ENCODE measurements at regions not wholly inside any gene's neighbourhood (a gene's known extent, or its start where the extent isn't known, plus 50 kb on each side); places are given as distances from the start of the nearest gene placed in this dataset.
"Not testable (repeated sequence)": the region's sequence is repeated elsewhere in the genome, so short reads cannot be mapped to it uniquely, and the experiment has no call there.

- Histone ChIP-seq H3K4me1 (ENCODE audit: control insufficient read depth, insufficient read depth, low read length) (no peaks in the 10 kb centered on the region), H3K9me3 (ENCODE audit: control insufficient read depth, low read length) (peaks cover 40% of the 10 kb centered on the region), H3K27me3 (ENCODE audit: control insufficient read depth, insufficient read depth, low read length, poor library complexity, severe bottlenecking) (no peaks in the 10 kb centered on the region), H3K9ac (ENCODE audit: extremely low read depth, low read length, poor library complexity, severe bottlenecking) (no peak overlapping the region), H3K27ac (ENCODE audit: low read depth, low read length) (no peak overlapping the region), H3K4me3 (ENCODE audit: low read length) (no peak overlapping the region), H3K36me3 (ENCODE audit: control insufficient read depth, insufficient read depth, low read length) (no peaks in the 10 kb centered on the region)
- DNase-seq: no peak
- Mint-ChIP-seq H3K9me3 (peaks cover 35% of the 10 kb centered on the region), H3K27me3 (ENCODE audit: insufficient read depth) (no peaks in the 10 kb centered on the region), H3K4me1 (no peaks in the 10 kb centered on the region), H3K4me3 (no peak overlapping the region), H3K27ac (no peak overlapping the region), H3K36me3 (ENCODE audit: low read depth) (peaks cover 33% of the 10 kb centered on the region)
- no peak for TF ChIP-seq CTCF (conservative IDR thresholded peaks at IDR 0.05)
- 90 to 98% methylated on average over 2 to 4 of the region's 4 CpGs for WGBS, 2 experiments (ENCODE audit: insufficient coverage in 1 of 2, insufficient read length in 1 of 2)
Measured at GRCh38 chr15:81923561-81924350, 122.1 kb downstream of the MEX3B start.

GRCh38 chr15:81922143-81922542 lies 123.7 kb downstream of the MEX3B start:
- no peak overlapping the region for H3K27ac Mint-ChIP-seq
- H3K9ac ChIP-seq (ENCODE audit: extremely low read depth, low read length, poor library complexity, severe bottlenecking): no peak overlapping the region
- H3K4me1 ChIP-seq (ENCODE audit: control insufficient read depth, insufficient read depth, low read length): no peaks in the 10 kb centered on the region
- H3K36me3 ChIP-seq (ENCODE audit: control insufficient read depth, insufficient read depth, low read length): no peaks in the 10 kb centered on the region
- H3K4me1 Mint-ChIP-seq: no peaks in the 10 kb centered on the region
- H3K27me3 Mint-ChIP-seq (ENCODE audit: insufficient read depth): no peaks in the 10 kb centered on the region
- H3K36me3 Mint-ChIP-seq (ENCODE audit: low read depth): peaks cover 49% of the 10 kb centered on the region
- no peak overlapping the region for H3K4me3 ChIP-seq (ENCODE audit: low read length)
- no peak overlapping the region for H3K27ac ChIP-seq (ENCODE audit: low read depth, low read length)
- no peak for DNase-seq
- no peak for TF ChIP-seq CTCF (conservative IDR thresholded peaks at IDR 0.05)
- peaks cover 51% of the 10 kb centered on the region for H3K9me3 Mint-ChIP-seq
- H3K9me3 ChIP-seq (ENCODE audit: control insufficient read depth, low read length): peaks cover 56% of the 10 kb centered on the region
- H3K4me3 Mint-ChIP-seq: no peak overlapping the region
- H3K27me3 ChIP-seq (ENCODE audit: control insufficient read depth, insufficient read depth, low read length, poor library complexity, severe bottlenecking): no peaks in the 10 kb centered on the region

- Mint-ChIP-seq H3K4me3 (no peak overlapping the region), H3K27ac (no peak overlapping the region), H3K4me1 (no peaks in the 10 kb centered on the region)
Measured at GRCh38 chr15:81921163-81921562, 124.7 kb downstream of the MEX3B start.

GRCh38 chr15:81918767-81919166 lies 127.1 kb downstream of the MEX3B start:
- peaks cover 59% of the 10 kb centered on the region for H3K9me3 Mint-ChIP-seq

More at GRCh38 chr15:81921163-81921562, 124.7 kb downstream of the MEX3B start:
- no peaks in the 10 kb centered on the region for H3K36me3 ChIP-seq (ENCODE audit: control insufficient read depth, insufficient read depth, low read length)
- peaks cover 58% of the 10 kb centered on the region for H3K9me3 ChIP-seq (ENCODE audit: control insufficient read depth, low read length)
- no peak for TF ChIP-seq CTCF (conservative IDR thresholded peaks at IDR 0.05)
- H3K27me3 ChIP-seq (ENCODE audit: control insufficient read depth, insufficient read depth, low read length, poor library complexity, severe bottlenecking): no peaks in the 10 kb centered on the region
- Mint-ChIP-seq H3K27me3 (ENCODE audit: insufficient read depth) (no peaks in the 10 kb centered on the region), H3K9me3 (peaks cover 59% of the 10 kb centered on the region), H3K36me3 (ENCODE audit: low read depth) (peaks cover 59% of the 10 kb centered on the region)
- WGBS, 2 experiments (ENCODE audit: insufficient coverage in 1 of 2, insufficient read length in 1 of 2): 100% methylated on average over 1 of the region's 1 CpG; no CpG with 5 or more reads in 1 of the 2 experiments
- H3K4me1 ChIP-seq (ENCODE audit: control insufficient read depth, insufficient read depth, low read length): no peaks in the 10 kb centered on the region
- no peak overlapping the region for H3K4me3 ChIP-seq (ENCODE audit: low read length)
- H3K27ac ChIP-seq (ENCODE audit: low read depth, low read length): no peak overlapping the region
- DNase-seq: no peak
- no peak overlapping the region for H3K9ac ChIP-seq (ENCODE audit: extremely low read depth, low read length, poor library complexity, severe bottlenecking)

More at GRCh38 chr15:81918767-81919166, 127.1 kb downstream of the MEX3B start:
- H3K27ac ChIP-seq (ENCODE audit: low read depth, low read length); H3K36me3 ChIP-seq (ENCODE audit: control insufficient read depth, insufficient read depth, low read length); H3K27me3 ChIP-seq (ENCODE audit: control insufficient read depth, insufficient read depth, low read length, poor library complexity, severe bottlenecking); DNase-seq; H3K9ac ChIP-seq (ENCODE audit: extremely low read depth, low read length, poor library complexity, severe bottlenecking); H3K4me1 Mint-ChIP-seq; H3K4me3 Mint-ChIP-seq; H3K27me3 Mint-ChIP-seq (ENCODE audit: insufficient read depth); H3K27ac Mint-ChIP-seq; H3K4me1 ChIP-seq (ENCODE audit: control insufficient read depth, insufficient read depth, low read length): not testable (repeated sequence)
- Histone ChIP-seq H3K9me3 (ENCODE audit: control insufficient read depth, low read length) (peaks cover 58% of the 10 kb centered on the region), H3K4me3 (ENCODE audit: low read length) (peak overlapping the region; percentile 29)
- peaks cover 62% of the 10 kb centered on the region for H3K36me3 Mint-ChIP-seq (ENCODE audit: low read depth)
- 86 to 100% methylated on average over 1 of the region's 1 CpG for WGBS, 2 experiments (ENCODE audit: insufficient coverage in 1 of 2, insufficient read length in 1 of 2)

Data from endodermal cell (in vitro differentiated cells).